ENCODE measurements at regions not wholly inside any gene's neighbourhood (a gene's known extent, or its start where the extent isn't known, plus 50 kb on each side); places are given as distances from the start of the nearest gene placed in this dataset.

- H3K9me3 Mint-ChIP-seq (ENCODE audit: low read depth): no peaks in the 10 kb centered on the region
- DNase-seq (no peak), ATAC-seq (no peak)
- H3K36me3 Mint-ChIP-seq (ENCODE audit: low read depth): no peaks in the 10 kb centered on the region
- no peak overlapping the region for H3K27ac Mint-ChIP-seq
- ChIA-PET CTCF (interaction anchor here (0.6 kb wide), 1 partner anchor 183 kb away, joined by 5 read pairs; no protein-coding TSS in a partner anchor), POLR2A (no interaction called here)
- intact Hi-C loops (cut with DNase I, micrococcal nuclease): no loop called here
- H3K27me3 Mint-ChIP-seq: no peaks in the 10 kb centered on the region
- H3K4me3 Mint-ChIP-seq: no peak overlapping the region
- H3K4me1 Mint-ChIP-seq: no peaks in the 10 kb centered on the region
Measured at GRCh38 chr12:93148412-93148811, 219.3 kb upstream of the EEA1 start.

GRCh38 chr12:93149229-93149628, 220.1 kb upstream of the EEA1 start:
- ATAC-seq (no peak), DNase-seq (no peak)
- Mint-ChIP-seq H3K9me3 (ENCODE audit: low read depth) (no peaks in the 10 kb centered on the region), H3K27me3 (no peaks in the 10 kb centered on the region), H3K36me3 (ENCODE audit: low read depth) (no peaks in the 10 kb centered on the region), H3K27ac (no peak overlapping the region), H3K4me3 (no peak overlapping the region), H3K4me1 (no peaks in the 10 kb centered on the region)
- POLR2A ChIA-PET: no interaction called here
- CTCF ChIA-PET: no interaction called here
- intact Hi-C loops (cut with DNase I, micrococcal nuclease): no loop called here

DNA sequence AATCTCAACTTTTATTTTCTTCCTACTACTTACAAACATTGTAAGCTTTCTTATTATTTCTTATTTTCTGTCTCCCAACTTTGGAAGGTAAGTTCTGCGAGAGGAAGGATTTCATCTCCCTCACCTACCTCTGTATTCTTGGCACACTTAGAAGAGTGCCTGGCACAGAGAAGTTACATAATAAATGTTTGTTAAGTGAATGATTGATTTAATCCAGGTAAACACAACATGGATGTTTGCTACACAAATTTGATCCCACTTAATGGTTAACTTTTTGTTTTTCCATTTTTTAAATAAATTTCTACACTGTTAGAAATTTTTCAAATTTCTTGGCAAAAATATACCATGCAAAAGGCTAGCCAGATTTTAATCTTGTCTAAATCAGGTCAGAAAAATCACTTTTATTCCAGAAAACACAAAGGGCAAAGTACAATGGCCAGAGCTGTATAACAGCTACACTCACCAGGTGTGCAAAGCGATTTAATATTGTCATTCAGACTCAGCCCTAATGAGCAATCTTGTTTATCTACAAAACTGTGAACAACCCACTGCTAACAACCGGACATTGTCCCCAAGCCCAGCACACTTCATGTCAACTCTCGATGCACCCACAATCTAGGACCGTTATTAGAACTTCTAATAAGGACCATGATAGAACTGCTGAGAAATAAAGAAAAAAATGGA, 222.1 kb upstream of the EEA1 start:
- CTCF ChIA-PET: no interaction called here
- no peak for ATAC-seq
- H3K4me1 Mint-ChIP-seq: peaks cover 2% of the 10 kb centered on the region

GRCh38 chr12:93152617-93153016, 223.5 kb upstream of the EEA1 start:
- no peaks in the 10 kb centered on the region for H3K36me3 Mint-ChIP-seq (ENCODE audit: low read depth)
- CTCF ChIA-PET: no interaction called here
- intact Hi-C loops (cut with DNase I, micrococcal nuclease): no loop called here

More for the DNA sequence above, 222.1 kb upstream of the EEA1 start:
- H3K36me3 Mint-ChIP-seq (ENCODE audit: low read depth): no peaks in the 10 kb centered on the region
- no peak overlapping the region for H3K27ac Mint-ChIP-seq
- H3K27me3 Mint-ChIP-seq: no peaks in the 10 kb centered on the region
- POLR2A ChIA-PET: no interaction called here
- no peak for DNase-seq
- intact Hi-C loops (cut with DNase I, micrococcal nuclease): no loop called here
- no peak overlapping the region for H3K4me3 Mint-ChIP-seq
- H3K9me3 Mint-ChIP-seq (ENCODE audit: low read depth): no peaks in the 10 kb centered on the region

GRCh38 chr12:93153321-93153720, 224.2 kb upstream of the EEA1 start:
- ATAC-seq (no peak), DNase-seq (no peak)
- intact Hi-C loops (cut with DNase I, micrococcal nuclease): no loop called here
- CTCF ChIA-PET: interaction anchor here (0.6 to 0.8 kb wide), 2 partner anchors 14 to 56 kb away, joined by 3 read pairs; no protein-coding TSS in a partner anchor
- Mint-ChIP-seq H3K9me3 (ENCODE audit: low read depth) (peaks cover 6% of the 10 kb centered on the region), H3K27ac (no peak overlapping the region), H3K27me3 (peaks cover 2% of the 10 kb centered on the region), H3K36me3 (ENCODE audit: low read depth) (peaks cover 3% of the 10 kb centered on the region), H3K4me1 (peaks cover 2% of the 10 kb centered on the region), H3K4me3 (no peak overlapping the region)
- POLR2A ChIA-PET: no interaction called here

More at GRCh38 chr12:93152617-93153016, 223.5 kb upstream of the EEA1 start:
- POLR2A ChIA-PET: no interaction called here
- ATAC-seq (no peak), DNase-seq (no peak)
- H3K27ac Mint-ChIP-seq: no peak overlapping the region
- peaks cover 2% of the 10 kb centered on the region for H3K4me1 Mint-ChIP-seq
- H3K9me3 Mint-ChIP-seq (ENCODE audit: low read depth): peaks cover 3% of the 10 kb centered on the region
- no peak overlapping the region for H3K4me3 Mint-ChIP-seq
- no peaks in the 10 kb centered on the region for H3K27me3 Mint-ChIP-seq

- Mint-ChIP-seq H3K9me3 (ENCODE audit: low read depth) (peaks cover 11% of the 10 kb centered on the region), H3K27me3 (peaks cover 2% of the 10 kb centered on the region), H3K4me3 (no peak overlapping the region), H3K4me1 (peaks cover 2% of the 10 kb centered on the region), H3K36me3 (ENCODE audit: low read depth) (peaks cover 3% of the 10 kb centered on the region), H3K27ac (no peak overlapping the region)
- DNase-seq (no peak), ATAC-seq (no peak)
- intact Hi-C loops (cut with DNase I, micrococcal nuclease): no loop called here
- POLR2A ChIA-PET: no interaction called here
- CTCF ChIA-PET: interaction anchor here (1.0 kb wide), 1 partner anchor 17 kb away, joined by 3 read pairs; no protein-coding TSS in a partner anchor
Measured at GRCh38 chr12:93154096-93154728, 223.5 kb upstream of the NUDT4 start.

- peaks cover 2% of the 10 kb centered on the region for H3K4me1 Mint-ChIP-seq
- H3K9me3 Mint-ChIP-seq (ENCODE audit: low read depth): peaks cover 11% of the 10 kb centered on the region
- no peak overlapping the region for H3K4me3 Mint-ChIP-seq
- H3K36me3 Mint-ChIP-seq (ENCODE audit: low read depth): peaks cover 3% of the 10 kb centered on the region
- peaks cover 2% of the 10 kb centered on the region for H3K27me3 Mint-ChIP-seq
- ATAC-seq (no peak), DNase-seq (no peak)
- H3K27ac Mint-ChIP-seq: no peak overlapping the region
- POLR2A ChIA-PET: no interaction called here
- CTCF ChIA-PET: interaction anchor here (1.0 kb wide), 1 partner anchor 17 kb away, joined by 3 read pairs; no protein-coding TSS in a partner anchor
- intact Hi-C loops (cut with DNase I, micrococcal nuclease): no loop called here
Measured at GRCh38 chr12:93154753-93155480, 222.8 kb upstream of the NUDT4 start.

GRCh38 chr12:93156086-93156716, 221.5 kb upstream of the NUDT4 start:
- Mint-ChIP-seq H3K36me3 (ENCODE audit: low read depth) (peaks cover 3% of the 10 kb centered on the region), H3K4me3 (no peak overlapping the region), H3K4me1 (peaks cover 2% of the 10 kb centered on the region), H3K27ac (no peak overlapping the region), H3K27me3 (peaks cover 2% of the 10 kb centered on the region), H3K9me3 (ENCODE audit: low read depth) (peaks cover 11% of the 10 kb centered on the region)
- CTCF ChIA-PET: interaction anchor here (0.7 kb wide), 1 partner anchor 263 kb away, joined by 3 read pairs; no protein-coding TSS in a partner anchor
- ATAC-seq: no peak
- intact Hi-C loops (cut with DNase I, micrococcal nuclease): no loop called here
- POLR2A ChIA-PET: no interaction called here
- no peak for DNase-seq

- Mint-ChIP-seq H3K9me3 (ENCODE audit: low read depth) (peaks cover 11% of the 10 kb centered on the region), H3K4me1 (peaks cover 2% of the 10 kb centered on the region), H3K4me3 (no peak overlapping the region), H3K27me3 (peaks cover 2% of the 10 kb centered on the region), H3K36me3 (ENCODE audit: low read depth) (peaks cover 3% of the 10 kb centered on the region), H3K27ac (no peak overlapping the region)
- POLR2A ChIA-PET: no interaction called here
- no peak for ATAC-seq
- intact Hi-C loops (cut with DNase I, micrococcal nuclease): no loop called here
- CTCF ChIA-PET: no interaction called here
- DNase-seq: no peak
Measured at GRCh38 chr12:93157279-93157678, 220.4 kb upstream of the NUDT4 start.

- Mint-ChIP-seq H3K4me3 (no peak overlapping the region), H3K36me3 (ENCODE audit: low read depth) (peaks cover 3% of the 10 kb centered on the region), H3K9me3 (ENCODE audit: low read depth) (peaks cover 11% of the 10 kb centered on the region), H3K27ac (no peak overlapping the region), H3K27me3 (peaks cover 2% of the 10 kb centered on the region), H3K4me1 (peaks cover 2% of the 10 kb centered on the region)
- intact Hi-C loops (cut with DNase I, micrococcal nuclease): no loop called here
- ATAC-seq (no peak), DNase-seq (no peak)
- ChIA-PET CTCF (no interaction called here), POLR2A (no interaction called here)
Measured at GRCh38 chr12:93158065-93158843, 219.5 kb upstream of the NUDT4 start.

Measured in activated CD4-positive, alpha-beta T cell treated with anti-CD3 and anti-CD28 coated beads for 36 hours (primary cell).